Loucy (cell line): ENCODE measurements at regions not wholly inside any gene's neighbourhood (a gene's known extent, or its start where the extent isn't known, plus 50 kb on each side); places are given as distances from the start of the nearest gene placed in this dataset.

Experiments
- H2AFZ ChIP-seq: fragments of 200-600 bp; sonication (generic); 2 replicates; pipeline ENCODE4 v1.6.0; 2016; ENCODE audit warnings: antibody characterized with exemption, mild to moderate bottlenecking, low read length, moderate library complexity
- H3F3A ChIP-seq: fragments of 200-600 bp; 2 replicates; pipeline ENCODE4 v1.6.0; 2016; ENCODE audit warnings: antibody characterized with exemption, low read depth, mild to moderate bottlenecking
- H3K27me3 ChIP-seq: fragments of 200-600 bp; sonication (generic); 2 replicates; pipeline ENCODE4 v1.6.1; 2014; ENCODE audit warnings: low read length, mild to moderate bottlenecking; ENCODE audit not compliant: insufficient read depth, poor library complexity, severe bottlenecking
- H3K36me3 ChIP-seq: fragments of 200-600 bp; sonication (generic); 2 replicates; pipeline ENCODE4 v1.6.1; 2016; ENCODE audit warnings: low read length; ENCODE audit not compliant: insufficient read depth
- H3K4me1 ChIP-seq: fragments of 200-600 bp; sonication (generic); 2 replicates; pipeline ENCODE4 v1.5.1; 2014; ENCODE audit warnings: low read length, mild to moderate bottlenecking; ENCODE audit not compliant: insufficient read depth, poor library complexity, severe bottlenecking
- H3K4me2 ChIP-seq: fragments of 200-600 bp; sonication (generic); 2 replicates; pipeline ENCODE4 v1.6.0; 2014; ENCODE audit warnings: antibody characterized with exemption, low read length, low read depth, mild to moderate bottlenecking; ENCODE audit not compliant: poor library complexity, severe bottlenecking
- H3K4me3 ChIP-seq: fragments of 200-600 bp; sonication (generic); 2 replicates; pipeline ENCODE4 v1.5.1; 2014; ENCODE audit warnings: low read length, mild to moderate bottlenecking, mixed read lengths; ENCODE audit not compliant: poor library complexity, severe bottlenecking
- H3K79me2 ChIP-seq: fragments of 200-600 bp; sonication (generic); 2 replicates; pipeline ENCODE4 v1.6.1; 2014; ENCODE audit warnings: low read length; ENCODE audit not compliant: insufficient read depth
- H3K9ac ChIP-seq: fragments of 200-600 bp; sonication (generic); 2 replicates; pipeline ENCODE4 v1.6.0; 2014; ENCODE audit warnings: mild to moderate bottlenecking, low read depth, low read length, moderate library complexity; ENCODE audit not compliant: poor library complexity, severe bottlenecking
- H3K9me2 ChIP-seq: fragments of 200-600 bp; sonication (generic); replicated peaks from 2 replicates; pipeline ENCODE4 v1.6.1; 2016; ENCODE audit warnings: low read depth, low read length, mixed read lengths
- H3K9me3 ChIP-seq: fragments of 200-600 bp; sonication (generic); 2 replicates; pipeline ENCODE4 v1.6.1; 2014; ENCODE audit warnings: mild to moderate bottlenecking, antibody characterized with exemption, low read length, low read depth; ENCODE audit not compliant: insufficient read depth
- H4K20me1 ChIP-seq: fragments of 200-600 bp; sonication (generic); 2 replicates; pipeline ENCODE4 v1.6.0; 2014; ENCODE audit warnings: antibody characterized with exemption, low read length, mild to moderate bottlenecking; ENCODE audit not compliant: insufficient read depth, poor library complexity, severe bottlenecking
- EZH2phosphoT487 ChIP-seq: fragments of 200-600 bp; IDR thresholded peaks from 2 replicates; pipeline ENCODE4 v1.6.1; 2018; ENCODE audit warnings: antibody characterized with exemption, mild to moderate bottlenecking, moderate library complexity, borderline replicate concordance
- TF ChIP-seq, protein P1 (sequence below): fragments of 200-600 bp; sonication (generic); conservative IDR thresholded peaks from 2 replicates; pipeline ENCODE4 v1.5.1; 2014; ENCODE audit warnings: mild to moderate bottlenecking, antibody characterized with exemption, low read length

DNA sequence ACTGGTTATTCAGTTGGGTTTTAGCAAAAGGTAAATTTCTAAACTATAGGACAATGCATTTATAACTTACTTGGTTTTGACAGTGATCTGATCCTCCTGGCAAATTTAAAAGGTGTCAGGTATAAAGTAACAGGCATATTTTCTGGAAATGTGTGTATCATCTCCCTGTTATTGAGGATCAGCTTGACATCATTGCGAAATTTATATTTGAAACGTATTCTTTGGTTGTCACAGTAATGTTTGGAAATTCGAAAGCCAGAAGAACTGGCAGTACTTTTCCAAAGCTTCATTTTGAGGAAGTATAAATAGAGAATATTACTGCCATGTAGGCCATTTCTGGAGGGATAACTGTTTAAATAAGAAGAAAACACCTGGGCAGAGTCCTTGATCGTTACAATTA, 422.2 kb upstream of the NRXN1 start:
- H2AFZ ChIP-seq, result no peak overlapping the region
- H3K4me2 ChIP-seq, result no peak overlapping the region
- H3K79me2 ChIP-seq, result no peaks in the 10 kb centered on the region
- H4K20me1 ChIP-seq, result no peaks in the 10 kb centered on the region
- no peak overlapping the region for H3K4me3 ChIP-seq
- H3K36me3 ChIP-seq, result no peaks in the 10 kb centered on the region
- no peak overlapping the region for H3K9ac ChIP-seq
- no peaks in the 10 kb centered on the region for H3K9me3 ChIP-seq
- H3K4me1 ChIP-seq, result no peaks in the 10 kb centered on the region
- H3K9me2 ChIP-seq, result no peaks in the 10 kb centered on the region
- no peak for TF ChIP-seq EZH2phosphoT487
- TF ChIP-seq, protein P1, sequence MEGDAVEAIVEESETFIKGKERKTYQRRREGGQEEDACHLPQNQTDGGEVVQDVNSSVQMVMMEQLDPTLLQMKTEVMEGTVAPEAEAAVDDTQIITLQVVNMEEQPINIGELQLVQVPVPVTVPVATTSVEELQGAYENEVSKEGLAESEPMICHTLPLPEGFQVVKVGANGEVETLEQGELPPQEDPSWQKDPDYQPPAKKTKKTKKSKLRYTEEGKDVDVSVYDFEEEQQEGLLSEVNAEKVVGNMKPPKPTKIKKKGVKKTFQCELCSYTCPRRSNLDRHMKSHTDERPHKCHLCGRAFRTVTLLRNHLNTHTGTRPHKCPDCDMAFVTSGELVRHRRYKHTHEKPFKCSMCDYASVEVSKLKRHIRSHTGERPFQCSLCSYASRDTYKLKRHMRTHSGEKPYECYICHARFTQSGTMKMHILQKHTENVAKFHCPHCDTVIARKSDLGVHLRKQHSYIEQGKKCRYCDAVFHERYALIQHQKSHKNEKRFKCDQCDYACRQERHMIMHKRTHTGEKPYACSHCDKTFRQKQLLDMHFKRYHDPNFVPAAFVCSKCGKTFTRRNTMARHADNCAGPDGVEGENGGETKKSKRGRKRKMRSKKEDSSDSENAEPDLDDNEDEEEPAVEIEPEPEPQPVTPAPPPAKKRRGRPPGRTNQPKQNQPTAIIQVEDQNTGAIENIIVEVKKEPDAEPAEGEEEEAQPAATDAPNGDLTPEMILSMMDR, result no peak
- H3F3A ChIP-seq, result no peaks in the 10 kb centered on the region
- no peaks in the 10 kb centered on the region for H3K27me3 ChIP-seq

DNA sequence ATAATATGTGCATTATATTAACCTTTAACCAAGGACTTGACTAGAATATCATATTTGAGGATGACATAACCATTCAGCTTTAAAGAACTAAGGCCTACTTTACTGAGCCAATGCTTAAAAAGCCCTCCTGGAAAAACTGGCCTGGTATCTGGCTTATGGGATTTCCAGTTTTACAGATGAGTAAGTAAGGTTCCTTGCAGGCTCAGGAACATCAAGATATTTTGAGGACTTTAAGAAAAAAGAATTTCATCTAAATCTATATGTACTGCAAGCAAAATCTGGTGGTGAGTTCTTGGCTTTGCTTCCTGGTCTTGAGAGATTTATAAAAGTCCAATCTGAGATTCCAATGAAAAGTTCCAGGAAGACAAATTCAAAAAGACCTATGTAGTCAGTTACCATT, 417.0 kb upstream of the NRXN1 start:
- Histone ChIP-seq H3K36me3 (no peaks in the 10 kb centered on the region), H3K9me3 (no peaks in the 10 kb centered on the region), H3K4me2 (no peak overlapping the region), H3K79me2 (no peaks in the 10 kb centered on the region), H3F3A (no peaks in the 10 kb centered on the region), H3K9me2 (no peaks in the 10 kb centered on the region), H3K4me1 (no peaks in the 10 kb centered on the region), H3K9ac (no peak overlapping the region), H3K4me3 (no peak overlapping the region), H4K20me1 (no peaks in the 10 kb centered on the region), H2AFZ (no peak overlapping the region), H3K27me3 (no peaks in the 10 kb centered on the region)
- TF ChIP-seq EZH2phosphoT487, result no peak
- TF ChIP-seq, protein P1, result no peak

DNA sequence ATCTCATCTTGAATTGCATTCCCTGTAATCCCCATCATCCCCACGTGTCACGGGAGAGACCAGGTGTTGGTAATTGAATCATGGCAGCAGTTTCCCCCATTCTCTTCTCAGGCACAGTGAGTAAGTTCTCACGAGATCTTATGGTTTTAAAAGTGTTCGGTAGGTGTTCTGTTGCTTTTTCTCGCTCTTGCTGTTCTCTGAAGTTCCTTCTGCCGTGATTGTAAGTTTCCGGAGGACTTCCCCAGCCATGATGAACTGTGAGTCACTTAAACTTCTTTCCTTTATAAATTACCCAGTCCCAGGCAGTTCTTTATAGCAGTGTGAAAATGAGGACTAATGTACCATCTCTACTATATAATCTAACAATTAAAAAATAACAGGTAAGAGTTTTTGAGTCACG, 409.9 kb upstream of the NRXN1 start:
- Histone ChIP-seq H3K27me3 (no peaks in the 10 kb centered on the region), H3K9me2 (no peaks in the 10 kb centered on the region), H2AFZ (no peak overlapping the region), H3K9me3 (no peaks in the 10 kb centered on the region), H4K20me1 (no peaks in the 10 kb centered on the region), H3K4me3 (no peak overlapping the region), H3K36me3 (no peaks in the 10 kb centered on the region), H3K9ac (no peak overlapping the region), H3K4me1 (no peaks in the 10 kb centered on the region), H3K4me2 (no peak overlapping the region), H3K79me2 (no peaks in the 10 kb centered on the region), H3F3A (no peaks in the 10 kb centered on the region)
- TF ChIP-seq, protein P1, result no peak
- TF ChIP-seq EZH2phosphoT487, result no peak
